ENCODE measurements at regions not wholly inside any gene's neighbourhood (a gene's known extent, or its start where the extent isn't known, plus 50 kb on each side); places are given as distances from the start of the nearest gene placed in this dataset.

DNA sequence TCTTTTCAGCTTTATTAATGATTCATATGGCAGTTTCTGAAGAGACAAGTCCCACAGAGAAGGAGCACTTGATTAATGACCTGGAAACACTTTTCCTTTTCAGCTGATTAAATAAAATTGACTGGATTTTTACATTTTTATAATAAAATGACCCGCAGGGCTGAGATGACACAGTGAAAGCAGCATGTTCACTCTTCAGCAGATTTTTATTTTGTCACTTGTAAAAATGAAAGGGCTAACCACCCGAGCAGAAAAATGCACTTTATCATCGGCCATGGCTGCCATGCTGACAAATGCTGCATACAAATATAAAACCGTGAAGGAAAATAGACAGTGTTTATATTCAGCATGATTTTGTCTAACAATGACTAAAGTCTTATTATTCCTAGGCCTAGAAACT, 321.6 kb upstream of the ITGA1 start:
- TF ChIP-seq, protein P1, sequence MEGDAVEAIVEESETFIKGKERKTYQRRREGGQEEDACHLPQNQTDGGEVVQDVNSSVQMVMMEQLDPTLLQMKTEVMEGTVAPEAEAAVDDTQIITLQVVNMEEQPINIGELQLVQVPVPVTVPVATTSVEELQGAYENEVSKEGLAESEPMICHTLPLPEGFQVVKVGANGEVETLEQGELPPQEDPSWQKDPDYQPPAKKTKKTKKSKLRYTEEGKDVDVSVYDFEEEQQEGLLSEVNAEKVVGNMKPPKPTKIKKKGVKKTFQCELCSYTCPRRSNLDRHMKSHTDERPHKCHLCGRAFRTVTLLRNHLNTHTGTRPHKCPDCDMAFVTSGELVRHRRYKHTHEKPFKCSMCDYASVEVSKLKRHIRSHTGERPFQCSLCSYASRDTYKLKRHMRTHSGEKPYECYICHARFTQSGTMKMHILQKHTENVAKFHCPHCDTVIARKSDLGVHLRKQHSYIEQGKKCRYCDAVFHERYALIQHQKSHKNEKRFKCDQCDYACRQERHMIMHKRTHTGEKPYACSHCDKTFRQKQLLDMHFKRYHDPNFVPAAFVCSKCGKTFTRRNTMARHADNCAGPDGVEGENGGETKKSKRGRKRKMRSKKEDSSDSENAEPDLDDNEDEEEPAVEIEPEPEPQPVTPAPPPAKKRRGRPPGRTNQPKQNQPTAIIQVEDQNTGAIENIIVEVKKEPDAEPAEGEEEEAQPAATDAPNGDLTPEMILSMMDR (IDR thresholded peaks at IDR 0.05), result no peak
- TF ChIP-seq POLR2A (IDR thresholded peaks at IDR 0.05), result no peak

All from uterus (tissue), 2 donors.